ENCODE measurements at regions not wholly inside any gene's neighbourhood (a gene's known extent, or its start where the extent isn't known, plus 50 kb on each side); places are given as distances from the start of the nearest gene placed in this dataset.
A peak's percentile ranks its signal among the peaks of the same experiment; 100 is the strongest.

DNA sequence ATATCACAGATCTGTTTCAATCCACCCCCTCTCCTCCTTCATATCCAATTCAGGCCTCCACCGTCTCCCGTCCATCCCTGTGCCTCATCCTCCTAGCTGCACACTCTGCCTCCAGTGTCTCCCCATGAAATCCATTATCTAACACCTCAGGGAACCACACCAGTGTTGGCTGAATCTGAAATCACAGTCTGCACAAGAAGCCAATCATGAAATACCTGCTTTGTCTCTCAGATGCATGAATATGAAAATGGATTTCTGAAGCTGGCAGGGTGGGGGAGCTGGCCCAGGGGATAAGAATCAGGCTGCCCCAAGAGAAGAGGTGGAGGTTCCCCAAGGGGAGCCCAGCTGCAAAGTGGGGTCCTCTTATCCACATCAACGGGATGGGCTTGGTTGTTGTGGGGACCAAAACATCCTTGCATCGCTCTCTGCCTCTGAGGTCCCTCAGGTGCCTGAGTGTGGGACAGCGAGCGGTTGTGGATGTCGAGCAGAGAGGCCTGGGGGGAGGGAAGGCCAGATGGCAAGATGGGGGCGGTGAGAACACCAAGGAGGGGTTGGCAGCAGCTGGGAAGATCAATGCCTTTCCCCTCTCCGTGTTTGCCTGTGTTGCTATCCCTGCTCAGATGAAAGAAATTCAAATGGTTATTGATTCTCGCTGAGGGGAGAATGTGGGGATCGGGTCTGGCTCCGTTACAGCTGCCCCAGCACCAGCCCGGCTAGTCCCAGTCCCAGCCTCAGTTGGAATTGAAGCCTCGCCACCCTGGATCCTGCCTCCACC, 237.3 kb upstream of the POU3F1 start:
- no peak overlapping the region for H3K9ac ChIP-seq (ENCODE audit: low read depth, low read length)

DNA sequence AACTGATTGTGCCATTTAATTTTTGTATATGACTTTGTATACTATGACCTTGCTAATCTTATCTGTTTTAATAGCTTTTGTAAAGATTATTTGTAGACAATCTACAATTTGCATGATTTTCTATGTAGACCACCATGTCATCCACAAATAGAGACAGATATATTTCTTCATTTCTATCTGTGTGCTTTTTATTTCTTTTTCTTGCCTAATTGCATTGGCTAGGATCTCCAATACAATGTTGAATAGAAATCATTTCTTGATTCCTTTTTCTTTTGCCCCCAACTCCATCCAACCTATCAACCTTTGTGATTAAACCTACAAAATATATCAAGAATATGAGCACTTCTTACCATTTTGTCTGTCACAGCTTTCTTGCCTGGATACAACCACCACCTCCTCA, 232.6 kb upstream of the POU3F1 start:
- no peaks in the 10 kb centered on the region for H3K36me3 ChIP-seq (ENCODE audit: insufficient read depth, low read length)
- H3K9me3 ChIP-seq (ENCODE audit: control insufficient read depth, insufficient read depth, low read length) = peaks cover 6% of the 10 kb centered on the region
- no peak overlapping the region for H3K9ac ChIP-seq (ENCODE audit: low read depth, low read length)
- H3K4me1 ChIP-seq (ENCODE audit: insufficient read depth, low read length) = no peaks in the 10 kb centered on the region

More for the DNA sequence above, 237.3 kb upstream of the POU3F1 start:
- Histone ChIP-seq H3K4me1 (ENCODE audit: insufficient read depth, low read length) (peaks cover 14% of the 10 kb centered on the region), H3K36me3 (ENCODE audit: insufficient read depth, low read length) (no peaks in the 10 kb centered on the region), H3K9me3 (ENCODE audit: control insufficient read depth, insufficient read depth, low read length) (no peaks in the 10 kb centered on the region; the same call in 1 of the 2 replicates)

DNA sequence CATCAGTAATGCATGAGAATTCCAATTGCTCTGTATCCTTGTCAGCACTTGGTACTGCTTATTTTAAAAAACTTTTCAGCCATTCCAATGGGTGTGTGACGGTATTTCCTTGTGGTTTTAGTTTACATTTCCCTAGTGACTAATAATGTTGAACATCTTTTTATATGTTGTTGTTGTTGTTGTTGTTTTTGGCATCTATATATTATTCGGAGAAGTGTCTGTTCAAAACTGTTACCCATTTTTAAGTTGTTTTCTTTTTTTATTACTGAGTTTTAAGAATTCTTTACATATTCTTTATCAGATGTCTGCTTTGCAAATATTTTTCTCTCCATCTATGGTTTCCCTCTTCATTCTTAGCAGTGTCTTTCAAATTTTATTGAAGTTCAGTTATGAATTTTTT, 231.1 kb upstream of the POU3F1 start:
- Histone ChIP-seq H3K9me3 (ENCODE audit: control insufficient read depth, insufficient read depth, low read length) (peaks cover 6% of the 10 kb centered on the region), H3K4me1 (ENCODE audit: insufficient read depth, low read length) (peaks cover 4% of the 10 kb centered on the region; the same call in 1 of the 2 replicates), H3K36me3 (ENCODE audit: insufficient read depth, low read length) (no peaks in the 10 kb centered on the region), H3K9ac (ENCODE audit: low read depth, low read length) (no peak overlapping the region)

DNA sequence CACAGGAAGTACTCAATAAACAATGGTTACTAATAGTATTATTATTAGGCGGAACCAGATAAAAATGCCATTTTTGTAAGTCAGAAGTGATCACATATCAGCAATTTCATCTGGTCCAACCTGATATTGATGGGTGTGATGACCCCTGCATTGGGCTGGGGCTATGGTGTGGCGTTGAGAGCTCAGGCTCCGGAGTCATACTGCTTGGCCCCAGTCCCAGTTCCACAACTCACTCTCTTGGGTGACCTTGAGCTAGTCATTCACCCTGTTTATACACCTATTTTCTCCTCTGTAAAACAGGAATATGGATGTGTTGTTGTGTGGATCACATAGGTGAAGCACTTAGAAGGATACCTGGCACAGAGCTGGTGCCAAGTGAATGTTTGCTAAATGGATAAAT, 229.4 kb upstream of the POU3F1 start:
- H3K9me3 ChIP-seq (ENCODE audit: control insufficient read depth, insufficient read depth, low read length) = peaks cover 6% of the 10 kb centered on the region
- peaks cover 14% of the 10 kb centered on the region for H3K4me1 ChIP-seq (ENCODE audit: insufficient read depth, low read length)
- H3K9ac ChIP-seq (ENCODE audit: low read depth, low read length) = no peak overlapping the region
- H3K36me3 ChIP-seq (ENCODE audit: insufficient read depth, low read length) = no peaks in the 10 kb centered on the region

DNA sequence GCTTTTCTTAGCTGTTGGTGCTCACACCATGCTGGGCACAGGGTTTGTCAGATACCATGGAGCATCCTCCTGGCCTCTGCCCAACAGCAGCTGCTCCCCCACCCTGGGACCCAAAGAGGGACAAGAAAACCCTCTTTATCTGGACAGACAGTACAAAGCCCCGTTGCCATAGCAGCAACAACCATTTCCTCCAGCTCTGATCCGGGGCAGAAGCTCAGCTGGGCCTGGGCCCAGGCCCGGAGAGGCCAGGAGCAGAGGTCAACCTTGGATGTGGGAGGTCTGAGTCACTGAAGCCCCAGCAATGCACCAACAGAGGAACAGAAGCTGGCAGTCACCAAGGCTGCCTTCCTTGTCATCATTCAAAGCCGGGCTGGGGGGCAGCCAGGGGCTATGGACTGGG, 228.4 kb upstream of the POU3F1 start:
- peaks cover 20% of the 10 kb centered on the region for H3K4me1 ChIP-seq (ENCODE audit: insufficient read depth, low read length)
- peaks cover 6% of the 10 kb centered on the region; the same call in 1 of the 2 replicates for H3K9me3 ChIP-seq (ENCODE audit: control insufficient read depth, insufficient read depth, low read length)
- H3K9ac ChIP-seq (ENCODE audit: low read depth, low read length) = no peak overlapping the region
- no peaks in the 10 kb centered on the region for H3K36me3 ChIP-seq (ENCODE audit: insufficient read depth, low read length)

- H3K4me1 ChIP-seq (ENCODE audit: insufficient read depth, low read length) = peaks cover 28% of the 10 kb centered on the region
- no peaks in the 10 kb centered on the region for H3K36me3 ChIP-seq (ENCODE audit: insufficient read depth, low read length)
- no peak overlapping the region for H3K9ac ChIP-seq (ENCODE audit: low read depth, low read length)
Measured at GRCh38 chr1:38273196-38273804, 226.7 kb upstream of the POU3F1 start.

DNA sequence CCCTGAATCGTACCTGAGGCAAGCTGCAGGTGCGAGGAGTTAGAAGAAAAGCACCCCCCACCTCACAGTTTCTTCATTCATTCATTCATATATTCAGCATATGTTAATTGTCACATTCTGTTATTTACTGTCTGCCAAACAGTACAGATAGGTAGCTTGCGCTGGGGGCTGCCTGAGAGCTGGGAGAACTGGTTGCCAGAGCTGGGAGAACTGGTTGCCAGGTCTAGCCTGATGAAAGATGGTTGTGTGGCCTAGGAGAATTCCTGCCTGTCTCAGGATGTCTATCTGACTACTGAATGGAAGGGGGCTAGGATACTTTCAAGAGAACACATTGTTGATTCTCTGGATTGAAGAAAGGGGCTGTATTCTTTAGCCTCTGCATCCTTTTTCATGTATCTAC, 225.9 kb upstream of the POU3F1 start:
- Histone ChIP-seq H3K9ac (ENCODE audit: low read depth, low read length) (no peak overlapping the region), H3K4me1 (ENCODE audit: insufficient read depth, low read length) (peaks cover 31% of the 10 kb centered on the region), H3K9me3 (ENCODE audit: control insufficient read depth, insufficient read depth, low read length) (peaks cover 3% of the 10 kb centered on the region; the same call in 1 of the 2 replicates), H3K36me3 (ENCODE audit: insufficient read depth, low read length) (no peaks in the 10 kb centered on the region)

More at GRCh38 chr1:38273196-38273804, 226.7 kb upstream of the POU3F1 start:
- H3K9me3 ChIP-seq (ENCODE audit: control insufficient read depth, insufficient read depth, low read length) = peaks cover 6% of the 10 kb centered on the region; the same call in 1 of the 2 replicates

- Histone ChIP-seq H3K36me3 (ENCODE audit: insufficient read depth, low read length) (no peaks in the 10 kb centered on the region), H3K9ac (ENCODE audit: low read depth, low read length) (no peak overlapping the region; the same call in 1 of the 2 replicates), H3K4me1 (ENCODE audit: insufficient read depth, low read length) (peaks cover 37% of the 10 kb centered on the region), H3K9me3 (ENCODE audit: control insufficient read depth, insufficient read depth, low read length) (no peaks in the 10 kb centered on the region)
Measured at GRCh38 chr1:38270849-38271633, 224.4 kb upstream of the POU3F1 start.

DNA sequence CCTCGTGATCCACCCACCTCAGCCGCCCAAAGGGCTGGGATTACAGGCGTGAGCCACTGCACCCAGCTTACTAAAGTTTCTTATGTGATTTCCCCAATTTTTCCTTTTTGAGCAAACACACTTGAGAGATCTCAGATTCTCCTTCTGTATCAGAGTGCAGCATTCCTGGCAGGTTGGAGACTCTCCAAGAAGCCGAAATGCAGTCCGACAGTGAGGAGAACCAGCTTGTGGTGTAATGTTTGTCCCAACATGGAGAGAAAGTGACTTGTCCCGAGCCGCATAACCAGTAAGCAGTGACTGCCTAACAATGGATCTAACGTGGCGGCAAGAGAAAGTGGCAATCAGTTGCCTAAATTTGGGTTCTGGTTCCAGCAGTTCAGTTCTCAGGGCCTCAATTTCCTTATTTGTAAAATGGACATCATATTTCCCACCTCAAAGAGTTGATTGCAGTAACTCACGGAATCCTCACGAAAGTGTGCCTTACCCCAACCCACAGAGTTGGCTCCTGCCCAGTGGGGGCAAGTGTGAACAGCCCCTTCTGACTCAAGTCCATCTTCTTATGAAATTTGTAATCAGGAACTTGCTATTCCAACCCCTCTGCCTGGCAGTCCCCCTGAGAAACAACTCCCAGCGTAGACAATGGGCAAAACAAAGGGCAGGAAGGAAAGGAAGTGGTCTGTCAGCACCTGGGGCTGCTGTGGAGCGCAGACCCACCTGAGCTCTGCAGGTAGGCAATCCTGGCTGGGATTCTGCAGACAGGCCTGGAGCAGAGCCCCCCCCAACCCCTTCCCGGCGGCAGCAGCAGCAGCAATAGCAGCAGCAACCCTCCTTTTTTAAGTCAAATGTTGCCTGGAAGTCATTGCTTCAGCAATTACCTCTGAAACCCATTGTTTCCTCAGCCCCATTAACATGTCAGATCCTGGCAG, 223.6 kb upstream of the POU3F1 start:
- Histone ChIP-seq H3K9ac (ENCODE audit: low read depth, low read length) (peak overlapping the region; percentile 17; the same call in 1 of the 2 replicates), H3K36me3 (ENCODE audit: insufficient read depth, low read length) (no peaks in the 10 kb centered on the region), H3K9me3 (ENCODE audit: control insufficient read depth, insufficient read depth, low read length) (no peaks in the 10 kb centered on the region), H3K4me1 (ENCODE audit: insufficient read depth, low read length) (peaks cover 40% of the 10 kb centered on the region)

DNA sequence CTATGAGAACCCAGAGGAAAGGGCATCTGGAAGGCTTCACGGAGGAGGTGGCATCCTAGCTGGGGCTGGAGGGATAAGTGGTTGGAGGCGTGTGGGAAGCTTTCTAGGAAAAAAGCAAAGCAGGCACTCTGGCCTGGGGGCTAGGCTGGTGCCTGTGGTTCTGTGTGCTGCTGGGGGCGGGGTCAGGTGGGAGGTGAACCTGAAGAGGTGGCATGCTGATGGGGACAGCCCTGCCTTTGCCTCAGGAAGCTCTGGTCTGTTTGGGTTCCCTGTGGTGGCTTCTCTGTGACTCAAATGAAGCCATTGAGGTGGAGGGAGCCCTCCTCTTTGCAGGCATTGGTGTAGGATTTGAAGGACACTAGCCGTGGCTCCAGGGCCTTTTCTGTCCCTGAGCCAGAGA, 221.6 kb upstream of the POU3F1 start:
- no peaks in the 10 kb centered on the region for H3K9me3 ChIP-seq (ENCODE audit: control insufficient read depth, insufficient read depth, low read length)
- H3K36me3 ChIP-seq (ENCODE audit: insufficient read depth, low read length) = no peaks in the 10 kb centered on the region
- H3K4me1 ChIP-seq (ENCODE audit: insufficient read depth, low read length) = peaks cover 39% of the 10 kb centered on the region
- no peak overlapping the region for H3K9ac ChIP-seq (ENCODE audit: low read depth, low read length)

GRCh38 chr1:38267037-38268036, 220.7 kb upstream of the POU3F1 start:
- H3K36me3 ChIP-seq (ENCODE audit: insufficient read depth, low read length) = no peaks in the 10 kb centered on the region
- peaks cover 36% of the 10 kb centered on the region for H3K4me1 ChIP-seq (ENCODE audit: insufficient read depth, low read length)
- no peak overlapping the region for H3K9ac ChIP-seq (ENCODE audit: low read depth, low read length)
- no peaks in the 10 kb centered on the region for H3K9me3 ChIP-seq (ENCODE audit: control insufficient read depth, insufficient read depth, low read length)

DNA sequence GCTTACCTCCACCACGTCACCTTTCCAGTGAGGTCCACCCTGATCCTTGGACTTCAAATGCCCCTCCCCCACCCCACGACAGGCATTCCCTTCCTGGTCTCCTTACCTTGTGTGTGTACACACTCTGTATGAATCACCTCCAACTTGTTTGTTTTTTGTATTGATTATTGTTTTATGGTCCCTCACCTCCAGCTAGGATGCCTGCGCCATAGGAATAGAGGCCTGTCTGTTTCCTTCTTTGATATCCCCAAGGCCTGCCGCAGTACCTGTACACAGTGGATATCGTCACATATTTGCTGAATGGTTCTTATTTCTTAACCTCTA, 219.6 kb upstream of the POU3F1 start:
- peaks cover 29% of the 10 kb centered on the region for H3K4me1 ChIP-seq (ENCODE audit: insufficient read depth, low read length)
- no peaks in the 10 kb centered on the region for H3K36me3 ChIP-seq (ENCODE audit: insufficient read depth, low read length)
- no peak overlapping the region for H3K9ac ChIP-seq (ENCODE audit: low read depth, low read length)
- no peaks in the 10 kb centered on the region for H3K9me3 ChIP-seq (ENCODE audit: control insufficient read depth, insufficient read depth, low read length)

All from ES-I3 (cell line).